ENCODE measurements at regions not wholly inside any gene's neighbourhood (a gene's known extent, or its start where the extent isn't known, plus 50 kb on each side); places are given as distances from the start of the nearest gene placed in this dataset.
"Not testable (repeated sequence)": the region's sequence is repeated elsewhere in the genome, so short reads cannot be mapped to it uniquely, and the experiment has no call there.

GRCh38 chr4:138458751-138459150 is 216.6 kb upstream of the SLC7A11 start:
- no peaks in the 10 kb centered on the region for H3K79me2 ChIP-seq (ENCODE audit: control insufficient read depth, insufficient read depth, low read length)
- intact Hi-C loops (cut with micrococcal nuclease) (no loop called here), dilution Hi-C loops (cut with MboI; ENCODE audit: extremely low pct_ligation_motif_present, low sequenced_read_pairs) (no loop called here)
- H3K27ac ChIP-seq (ENCODE audit: insufficient read depth, low read depth, low read length): no peak overlapping the region
- FAIRE-seq (no peak), DNase-seq (ENCODE audit: low read depth, low spot score) (no peak)
- H2AFZ ChIP-seq (ENCODE audit: low read depth, low read length): no peak overlapping the region
- no TSS peak for BruUV-seq (replicated peaks)
- no peak overlapping the region for H3K4me2 ChIP-seq (ENCODE audit: insufficient read depth, low read length)
- no peaks in the 10 kb centered on the region for H3K36me3 ChIP-seq (ENCODE audit: control insufficient read depth in 2 of 2, extremely low read depth in 1 of 2, insufficient read depth in 2 of 2, low read length in 2 of 2)
- ChIA-PET POLR2A (no interaction called here), CTCF (no interaction called here)
- TF ChIP-seq EZH2 (IDR thresholded peaks at IDR 0.05; ENCODE audit: borderline replicate concordance, low read depth, low read length, severe bottlenecking) (no peak), MYC (IDR thresholded peaks at IDR 0.05; ENCODE audit: low read depth, low read length) (no peak)
- H3K9me3 ChIP-seq (replicated peaks; ENCODE audit: control insufficient read depth, insufficient read depth, low read length): no peaks in the 10 kb centered on the region
- H3K4me3 ChIP-seq (replicated peaks in 1 of 3; ENCODE audit: insufficient read depth in 1 of 3, low read depth in 1 of 3, low read length in 3 of 3): no peak overlapping the region
- no peaks in the 10 kb centered on the region for H4K20me1 ChIP-seq (replicated peaks; ENCODE audit: control insufficient read depth, extremely low read depth, insufficient read depth, low read length)
- no peak overlapping the region for H3K9ac ChIP-seq (replicated peaks; ENCODE audit: extremely low read depth, insufficient read depth, low read length)
- H3K4me1 ChIP-seq (ENCODE audit: control insufficient read depth, extremely low read depth, insufficient read depth, low read length): no peaks in the 10 kb centered on the region
- H3K9me1 ChIP-seq (replicated peaks; ENCODE audit: control insufficient read depth, extremely low read depth, insufficient read depth, low read length): no peaks in the 10 kb centered on the region
- peaks cover 0 to 4% of the 10 kb centered on the region in 2 experiments for H3K27me3 ChIP-seq (ENCODE audit: control insufficient read depth in 2 of 2, insufficient read depth in 2 of 2, low read length in 2 of 2)

- FAIRE-seq; CTCF ChIA-PET; H3K9me3 ChIP-seq (replicated peaks; ENCODE audit: control insufficient read depth, insufficient read depth, low read length); H3K4me3 ChIP-seq (replicated peaks in 1 of 3; ENCODE audit: insufficient read depth in 1 of 3, low read depth in 1 of 3, low read length in 3 of 3); POLR2A ChIA-PET; intact Hi-C loops (cut with micrococcal nuclease); H3K36me3 ChIP-seq (ENCODE audit: control insufficient read depth in 2 of 2, extremely low read depth in 1 of 2, insufficient read depth in 2 of 2, low read length in 2 of 2); DNase-seq (ENCODE audit: low read depth, low spot score); H4K20me1 ChIP-seq (replicated peaks; ENCODE audit: control insufficient read depth, extremely low read depth, insufficient read depth, low read length); H2AFZ ChIP-seq (ENCODE audit: low read depth, low read length); H3K27ac ChIP-seq (ENCODE audit: insufficient read depth, low read depth, low read length); H3K27me3 ChIP-seq (ENCODE audit: control insufficient read depth in 2 of 2, insufficient read depth in 2 of 2, low read length in 2 of 2); BruUV-seq (replicated peaks); dilution Hi-C loops (cut with MboI; ENCODE audit: extremely low pct_ligation_motif_present, low sequenced_read_pairs); H3K9me1 ChIP-seq (replicated peaks; ENCODE audit: control insufficient read depth, extremely low read depth, insufficient read depth, low read length); H3K79me2 ChIP-seq (ENCODE audit: control insufficient read depth, insufficient read depth, low read length); H3K4me1 ChIP-seq (ENCODE audit: control insufficient read depth, extremely low read depth, insufficient read depth, low read length); H3K9ac ChIP-seq (replicated peaks; ENCODE audit: extremely low read depth, insufficient read depth, low read length); H3K4me2 ChIP-seq (ENCODE audit: insufficient read depth, low read length): not testable (repeated sequence)
Measured at GRCh38 chr4:138456349-138456748, 214.2 kb upstream of the SLC7A11 start.
